ENCODE measurements at regions not wholly inside any gene's neighbourhood (a gene's known extent, or its start where the extent isn't known, plus 50 kb on each side); places are given as distances from the start of the nearest gene placed in this dataset.
A peak's percentile ranks its signal among the peaks of the same experiment; 100 is the strongest.

DNA sequence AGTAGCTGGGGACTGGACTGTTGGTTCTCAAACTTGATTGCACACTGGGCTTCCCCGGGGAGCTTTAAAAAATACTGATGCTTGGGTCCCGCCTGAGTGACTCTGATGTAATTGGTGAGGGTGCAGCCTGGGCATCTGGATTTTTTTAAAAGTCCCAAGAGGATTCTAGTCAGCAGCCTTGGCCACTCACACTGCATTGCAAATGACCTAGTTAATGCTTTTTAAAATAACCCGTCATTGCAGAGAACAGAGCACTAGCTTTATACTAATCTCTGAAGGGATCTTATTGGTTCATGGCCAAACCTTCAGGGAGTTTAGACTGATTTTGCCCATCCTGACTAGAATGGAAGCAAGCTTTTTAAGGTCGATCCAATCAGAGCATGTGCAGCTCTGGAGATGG lies 310.6 kb upstream of the PROK2 start:
- peaks cover 59 to 75% of the 10 kb centered on the region in 2 donors for H3K36me3 Mint-ChIP-seq
- no peak overlapping the region for H2AFZ ChIP-seq (ENCODE audit: insufficient read depth, low read depth, low read length, poor library complexity, severe bottlenecking)
- no peak overlapping the region for H3K4me3 Mint-ChIP-seq
- H4K20me1 ChIP-seq (ENCODE audit: insufficient read depth, low read length), result no peaks in the 10 kb centered on the region
- H3K27me3 Mint-ChIP-seq (ENCODE audit: low read depth in 3 of 3), result peaks cover 3 to 11% (median 4%) of the 10 kb centered on the region in 3 donors
- H3K4me2 ChIP-seq (replicated peaks; ENCODE audit: extremely low read depth, low read length, poor library complexity, severe bottlenecking), result no peak overlapping the region
- H3K9me3 Mint-ChIP-seq, result peaks cover 0 to 3% (median 2%) of the 10 kb centered on the region in 7 donors
- H3K4me1 Mint-ChIP-seq, result peaks cover 44% of the 10 kb centered on the region
- DNase-seq, result no peak
- H3K4me1 ChIP-seq (ENCODE audit: control insufficient read depth in 1 of 2, insufficient read depth in 2 of 2, low read length in 2 of 2), result peaks cover 28% of the 10 kb centered on the region in 2 donors
- TF ChIP-seq, protein P1, sequence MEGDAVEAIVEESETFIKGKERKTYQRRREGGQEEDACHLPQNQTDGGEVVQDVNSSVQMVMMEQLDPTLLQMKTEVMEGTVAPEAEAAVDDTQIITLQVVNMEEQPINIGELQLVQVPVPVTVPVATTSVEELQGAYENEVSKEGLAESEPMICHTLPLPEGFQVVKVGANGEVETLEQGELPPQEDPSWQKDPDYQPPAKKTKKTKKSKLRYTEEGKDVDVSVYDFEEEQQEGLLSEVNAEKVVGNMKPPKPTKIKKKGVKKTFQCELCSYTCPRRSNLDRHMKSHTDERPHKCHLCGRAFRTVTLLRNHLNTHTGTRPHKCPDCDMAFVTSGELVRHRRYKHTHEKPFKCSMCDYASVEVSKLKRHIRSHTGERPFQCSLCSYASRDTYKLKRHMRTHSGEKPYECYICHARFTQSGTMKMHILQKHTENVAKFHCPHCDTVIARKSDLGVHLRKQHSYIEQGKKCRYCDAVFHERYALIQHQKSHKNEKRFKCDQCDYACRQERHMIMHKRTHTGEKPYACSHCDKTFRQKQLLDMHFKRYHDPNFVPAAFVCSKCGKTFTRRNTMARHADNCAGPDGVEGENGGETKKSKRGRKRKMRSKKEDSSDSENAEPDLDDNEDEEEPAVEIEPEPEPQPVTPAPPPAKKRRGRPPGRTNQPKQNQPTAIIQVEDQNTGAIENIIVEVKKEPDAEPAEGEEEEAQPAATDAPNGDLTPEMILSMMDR (IDR thresholded peaks at IDR 0.05), result no peak
- H3K4me3 ChIP-seq (replicated peaks in 1 of 3; ENCODE audit: low read depth in 2 of 3, low read length in 3 of 3), result no peak overlapping the region
- no peak overlapping the region for H3K27ac Mint-ChIP-seq
- no peaks in the 10 kb centered on the region for H3K27me3 ChIP-seq (ENCODE audit: control insufficient read depth in 2 of 2, insufficient read depth in 2 of 2, low read length in 2 of 2)
- H3K9ac ChIP-seq (ENCODE audit: insufficient read depth, low read length, poor library complexity, severe bottlenecking), result no peak overlapping the region
- no peaks in the 10 kb centered on the region for H3K79me2 ChIP-seq (ENCODE audit: insufficient read depth, low read length)
- H3K9me3 ChIP-seq (replicated peaks in 1 of 2; ENCODE audit: control insufficient read depth in 1 of 2, insufficient read depth in 1 of 2, low read length in 2 of 2), result no peaks in the 10 kb centered on the region
- H3K27ac ChIP-seq (ENCODE audit: low read depth in 1 of 2, low read length in 2 of 2), result no peak overlapping the region
- peaks cover 4 to 22% of the 10 kb centered on the region in 2 donors for H3K36me3 ChIP-seq (replicated peaks in 1 of 2; ENCODE audit: control insufficient read depth in 1 of 2, insufficient read depth in 2 of 2, low read length in 2 of 2)
- intact Hi-C loops (cut with micrococcal nuclease), result no loop called here
- 100% methylated on average over 2 of the region's 4 CpGs for WGBS (ENCODE audit: insufficient coverage)

DNA sequence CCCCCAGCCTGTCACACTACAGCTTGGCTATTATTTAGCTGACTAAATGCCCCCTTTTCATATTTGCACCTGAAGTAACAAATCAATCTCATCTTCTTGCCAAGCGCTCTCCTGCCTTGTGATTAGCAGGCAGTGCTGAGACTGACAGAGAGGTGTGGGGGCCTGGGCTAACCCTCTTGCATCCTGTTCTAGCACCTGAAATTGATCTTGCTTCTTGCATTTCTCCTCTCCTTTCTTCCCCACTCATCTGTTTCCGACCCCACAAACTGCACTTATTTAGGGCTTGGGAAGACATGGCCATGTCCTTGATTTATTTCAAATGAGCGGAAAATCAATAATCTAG lies 309.0 kb upstream of the PROK2 start:
- peaks cover 3 to 11% (median 4%) of the 10 kb centered on the region in 3 donors for H3K27me3 Mint-ChIP-seq (ENCODE audit: low read depth in 3 of 3)
- H3K9me3 Mint-ChIP-seq, result peaks cover 0 to 5% (median 2%) of the 10 kb centered on the region in 7 donors
- Histone ChIP-seq H3K4me3 (replicated peaks in 1 of 3; ENCODE audit: low read depth in 2 of 3, low read length in 3 of 3) (no peak overlapping the region), H4K20me1 (ENCODE audit: insufficient read depth, low read length) (no peaks in the 10 kb centered on the region), H3K36me3 (replicated peaks in 1 of 2; ENCODE audit: control insufficient read depth in 1 of 2, insufficient read depth in 2 of 2, low read length in 2 of 2) (peaks cover 7 to 38% of the 10 kb centered on the region in 2 donors), H3K4me1 (ENCODE audit: control insufficient read depth in 1 of 2, insufficient read depth in 2 of 2, low read length in 2 of 2) (peaks cover 12 to 15% of the 10 kb centered on the region in 2 donors), H3K27ac (ENCODE audit: low read depth in 1 of 2, low read length in 2 of 2) (no peak overlapping the region), H3K9ac (ENCODE audit: insufficient read depth, low read length, poor library complexity, severe bottlenecking) (no peak overlapping the region), H3K79me2 (ENCODE audit: insufficient read depth, low read length) (no peaks in the 10 kb centered on the region), H2AFZ (ENCODE audit: insufficient read depth, low read depth, low read length, poor library complexity, severe bottlenecking) (no peak overlapping the region), H3K27me3 (ENCODE audit: control insufficient read depth in 2 of 2, insufficient read depth in 2 of 2, low read length in 2 of 2) (no peaks in the 10 kb centered on the region), H3K4me2 (replicated peaks; ENCODE audit: extremely low read depth, low read length, poor library complexity, severe bottlenecking) (no peak overlapping the region), H3K9me3 (replicated peaks in 1 of 2; ENCODE audit: control insufficient read depth in 1 of 2, insufficient read depth in 1 of 2, low read length in 2 of 2) (no peaks in the 10 kb centered on the region)
- intact Hi-C loops (cut with micrococcal nuclease), result no loop called here
- H3K4me1 Mint-ChIP-seq, result peaks cover 28% of the 10 kb centered on the region
- 100% methylated on average over 1 of the region's 3 CpGs for WGBS (ENCODE audit: insufficient coverage)
- no peak for DNase-seq
- no peak overlapping the region for H3K4me3 Mint-ChIP-seq
- H3K36me3 Mint-ChIP-seq, result peaks cover 72 to 89% of the 10 kb centered on the region in 2 donors
- TF ChIP-seq, protein P1 (IDR thresholded peaks at IDR 0.05), result no peak
- peak overlapping the region in 1 of 7 donors; percentile 43 for H3K27ac Mint-ChIP-seq
